Caco-2 (cell line): ENCODE measurements at regions not wholly inside any gene's neighbourhood (a gene's known extent, or its start where the extent isn't known, plus 50 kb on each side); places are given as distances from the start of the nearest gene placed in this dataset.

ENCODE experiments used
- BruUV-seq: library from RNA; stranded (reverse); fragments of 400-500 nt; replicated peaks from 2 replicates; lab custom pipeline; 2021; lab: Mats Ljungman, UMichigan
- CTCF ChIA-PET: fragments of 300-600 bp; sonication (Branson Sonifier 250); formaldehyde crosslinking; loops from one replicate; lab custom pipeline; 2022; ENCODE audit warnings: antibody characterized with exemption; lab: Charles Lee
- POLR2A ChIA-PET: fragments of 300-600 bp; sonication (Branson Sonifier 250); formaldehyde crosslinking; loops from one replicate; lab custom pipeline; 2022; ENCODE audit warnings: antibody characterized with exemption; lab: Charles Lee
- DNase-seq, 2 experiments: peaks; one replicate each; pipeline versions ENCODE4 v3.0.0 to v3.0.0-alpha.2; 2020 to 2022
- H3K27me3 ChIP-seq: replicated peaks from 2 replicates; pipeline ENCODE4 v1.6.0; 2011; ENCODE audit warnings: low read length; ENCODE audit not compliant: control insufficient read depth, insufficient read depth
- H3K36me3 ChIP-seq: 2 replicates; pipeline ENCODE4 v1.5.1; 2011; ENCODE audit warnings: low read length; ENCODE audit not compliant: control insufficient read depth, insufficient read depth
- H3K4me1 ChIP-seq: fragments of 250-450 bp; sonication (Bioruptor Pico); 2 replicates; pipeline ENCODE4 v1.5.1; 2020; ENCODE audit warnings: mild to moderate bottlenecking
- H3K4me3 ChIP-seq: 2 replicates; pipeline ENCODE4 v1.5.1; 2011; ENCODE audit warnings: low read depth, mild to moderate bottlenecking, control low read depth, low read length
- H3K9me3 ChIP-seq: fragments of 250-450 bp; sonication (Bioruptor Pico); 2 replicates; pipeline ENCODE4 v1.5.1; 2020; ENCODE audit warnings: mild to moderate bottlenecking, moderate library complexity
- H3K27ac Mint-ChIP-seq: one replicate; pipeline ENCODE4 v1.8.0; 2022; ENCODE audit warnings: mixed read lengths; ENCODE audit not compliant: unreplicated experiment
- H3K27me3 Mint-ChIP-seq: one replicate; pipeline ENCODE4 v1.8.0; 2022; ENCODE audit warnings: mixed read lengths; ENCODE audit not compliant: insufficient read depth, unreplicated experiment
- H3K36me3 Mint-ChIP-seq: one replicate; pipeline ENCODE4 v1.8.0; 2022; ENCODE audit warnings: mild to moderate bottlenecking, mixed read lengths; ENCODE audit not compliant: insufficient read depth, unreplicated experiment
- H3K4me1 Mint-ChIP-seq: one replicate; pipeline ENCODE4 v1.8.0; 2022; ENCODE audit warnings: low read depth, mixed read lengths; ENCODE audit not compliant: unreplicated experiment
- H3K4me3 Mint-ChIP-seq: one replicate; pipeline ENCODE4 v1.8.0; 2022; ENCODE audit warnings: mild to moderate bottlenecking, moderate library complexity, mixed read lengths; ENCODE audit not compliant: unreplicated experiment
- H3K9me3 Mint-ChIP-seq: one replicate; pipeline ENCODE4 v1.8.0; 2022; ENCODE audit warnings: mixed read lengths; ENCODE audit not compliant: unreplicated experiment
- CTCF ChIP-seq, 2 experiments: fragments of 200-600 bp in 1 of 2; IDR thresholded peaks; 1 replicate in 1 of 2; 2 replicates in 1 of 2; pipeline versions ENCODE4 v1.5.1 to v1.8.0; 2011 to 2022; ENCODE audit warnings: antibody characterized with exemption in 1 of 2, control low read depth in 1 of 2, inconsistent platforms in 1 of 2, low read depth in 1 of 2, low read length in 1 of 2, mild to moderate bottlenecking in 1 of 2, moderate library complexity in 1 of 2; ENCODE audit not compliant: insufficient read depth in 1 of 2, severe bottlenecking in 1 of 2, unreplicated experiment in 1 of 2
- intact Hi-C: fragments of 100-400 bp; cut with micrococcal nuclease; formaldehyde crosslinking; loops from one replicate; pipeline ENCODE4 v1.10.0; 2022; ENCODE audit not compliant: unreplicated experiment

GRCh38 chr22:27591060-27591459 lies 210.5 kb downstream of the MN1 start:
- intact Hi-C loops: no loop called here
- Histone ChIP-seq H3K36me3 (no peaks in the 10 kb centered on the region), H3K9me3 (no peaks in the 10 kb centered on the region), H3K27me3 (no peaks in the 10 kb centered on the region), H3K4me3 (no peak overlapping the region), H3K4me1 (no peaks in the 10 kb centered on the region)
- H3K36me3 Mint-ChIP-seq: no peaks in the 10 kb centered on the region
- no peak overlapping the region for H3K27ac Mint-ChIP-seq
- H3K27me3 Mint-ChIP-seq: peaks cover 4% of the 10 kb centered on the region
- BruUV-seq: no TSS peak
- ChIA-PET CTCF (no interaction called here), POLR2A (no interaction called here)
- no peaks in the 10 kb centered on the region for H3K4me1 Mint-ChIP-seq
- no peak for DNase-seq
- no peak for TF ChIP-seq CTCF (IDR thresholded peaks at IDR 0.05; ENCODE audit: insufficient read depth in 1 of 2, low read depth in 1 of 2, low read length in 1 of 2, severe bottlenecking in 1 of 2, unreplicated experiment in 1 of 2)
- H3K9me3 Mint-ChIP-seq: peaks cover 11% of the 10 kb centered on the region
- no peak overlapping the region for H3K4me3 Mint-ChIP-seq

- Mint-ChIP-seq H3K27ac (no peak overlapping the region), H3K27me3 (no peaks in the 10 kb centered on the region), H3K9me3 (peaks cover 11% of the 10 kb centered on the region), H3K36me3 (no peaks in the 10 kb centered on the region), H3K4me1 (no peaks in the 10 kb centered on the region), H3K4me3 (no peak overlapping the region)
- intact Hi-C loops: no loop called here
- Histone ChIP-seq H3K9me3 (no peaks in the 10 kb centered on the region), H3K36me3 (no peaks in the 10 kb centered on the region), H3K4me3 (no peak overlapping the region), H3K4me1 (no peaks in the 10 kb centered on the region), H3K27me3 (no peaks in the 10 kb centered on the region)
- BruUV-seq: no TSS peak
- no peak for TF ChIP-seq CTCF (IDR thresholded peaks at IDR 0.05; ENCODE audit: insufficient read depth in 1 of 2, low read depth in 1 of 2, low read length in 1 of 2, severe bottlenecking in 1 of 2, unreplicated experiment in 1 of 2)
- ChIA-PET CTCF (no interaction called here), POLR2A (no interaction called here)
- DNase-seq: no peak
These were observed 208.2 kb downstream of the MN1 start for GRCh38 chr22:27593378-27593777.

DNA sequence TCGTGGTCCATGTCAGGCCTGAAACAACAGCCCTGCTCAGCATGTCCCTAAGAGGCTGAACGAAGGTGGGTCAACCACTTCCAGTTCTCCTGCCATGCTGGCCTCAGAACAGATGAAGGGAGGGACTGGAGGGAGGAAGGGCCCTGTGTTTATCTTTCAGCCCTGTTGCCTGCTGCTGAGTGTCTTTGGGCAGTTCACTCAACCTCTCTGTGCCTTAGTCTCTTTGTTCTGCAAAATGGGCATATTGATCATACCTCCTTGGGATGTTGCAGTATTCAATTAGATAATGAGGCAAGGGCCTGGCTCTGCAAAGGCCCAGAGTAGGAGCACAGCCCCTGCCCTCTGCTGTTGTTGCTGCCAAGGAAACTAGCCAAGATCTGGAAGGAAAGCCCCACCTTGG lies 207.5 kb downstream of the MN1 start:
- Mint-ChIP-seq H3K27me3 (no peaks in the 10 kb centered on the region), H3K27ac (no peak overlapping the region), H3K36me3 (no peaks in the 10 kb centered on the region), H3K4me1 (no peaks in the 10 kb centered on the region), H3K9me3 (peaks cover 6% of the 10 kb centered on the region), H3K4me3 (no peak overlapping the region)
- intact Hi-C loops: no loop called here
- TF ChIP-seq CTCF (IDR thresholded peaks at IDR 0.05; ENCODE audit: insufficient read depth in 1 of 2, low read depth in 1 of 2, low read length in 1 of 2, severe bottlenecking in 1 of 2, unreplicated experiment in 1 of 2): no peak
- ChIA-PET POLR2A (no interaction called here), CTCF (no interaction called here)
- no TSS peak for BruUV-seq
- no peak for DNase-seq
- H3K27me3 ChIP-seq: no peaks in the 10 kb centered on the region
- no peaks in the 10 kb centered on the region for H3K9me3 ChIP-seq
- no peak overlapping the region for H3K4me3 ChIP-seq
- no peaks in the 10 kb centered on the region for H3K4me1 ChIP-seq
- H3K36me3 ChIP-seq: no peaks in the 10 kb centered on the region
